ENCODE measurements at regions not wholly inside any gene's neighbourhood (a gene's known extent, or its start where the extent isn't known, plus 50 kb on each side); places are given as distances from the start of the nearest gene placed in this dataset.

GRCh38 chr4:138859254-138859653 lies 156.3 kb upstream of the NOCT start:
- intact Hi-C loops (cut with micrococcal nuclease): no loop called here
- H3K27ac Mint-ChIP-seq: no peak overlapping the region
- H3K4me1 Mint-ChIP-seq: no peaks in the 10 kb centered on the region
- Histone ChIP-seq H3K36me3 (replicated peaks in 1 of 2; ENCODE audit: control insufficient read depth in 1 of 2, insufficient read depth in 2 of 2, low read length in 2 of 2) (no peaks in the 10 kb centered on the region), H3K27ac (ENCODE audit: low read depth in 1 of 2, low read length in 2 of 2) (no peak overlapping the region), H3K4me3 (replicated peaks in 1 of 3; ENCODE audit: low read depth in 2 of 3, low read length in 3 of 3) (no peak overlapping the region), H2AFZ (ENCODE audit: insufficient read depth, low read depth, low read length, poor library complexity, severe bottlenecking) (no peak overlapping the region), H3K9me3 (replicated peaks in 1 of 2; ENCODE audit: control insufficient read depth in 1 of 2, insufficient read depth in 1 of 2, low read length in 2 of 2) (no peaks in the 10 kb centered on the region), H4K20me1 (ENCODE audit: insufficient read depth, low read length) (no peaks in the 10 kb centered on the region), H3K27me3 (ENCODE audit: control insufficient read depth in 2 of 2, insufficient read depth in 2 of 2, low read length in 2 of 2) (no peaks in the 10 kb centered on the region), H3K79me2 (ENCODE audit: insufficient read depth, low read length) (no peaks in the 10 kb centered on the region), H3K9ac (ENCODE audit: insufficient read depth, low read length, poor library complexity, severe bottlenecking) (no peak overlapping the region), H3K4me1 (ENCODE audit: control insufficient read depth in 1 of 2, insufficient read depth in 2 of 2, low read length in 2 of 2) (no peaks in the 10 kb centered on the region), H3K4me2 (replicated peaks; ENCODE audit: extremely low read depth, low read length, poor library complexity, severe bottlenecking) (no peak overlapping the region)
- H3K4me3 Mint-ChIP-seq: no peak overlapping the region
- no peaks in the 10 kb centered on the region for H3K36me3 Mint-ChIP-seq
- TF ChIP-seq CTCF (IDR thresholded peaks at IDR 0.05): no peak
- peaks cover 2 to 8% (median 3%) of the 10 kb centered on the region in 3 donors for H3K27me3 Mint-ChIP-seq (ENCODE audit: low read depth in 3 of 3)
- DNase-seq: no peak
- no CpG with 5 or more reads among the region's 4 CpGs for WGBS (ENCODE audit: insufficient coverage)
- H3K9me3 Mint-ChIP-seq: peaks cover 0 to 4% (median 2%) of the 10 kb centered on the region in 7 donors

GRCh38 chr4:138858419-138858818 lies 157.2 kb upstream of the NOCT start:
- no peak overlapping the region for H3K4me3 Mint-ChIP-seq
- intact Hi-C loops (cut with micrococcal nuclease): no loop called here

More at GRCh38 chr4:138858419-138858818, 157.2 kb upstream of the NOCT start:
- Mint-ChIP-seq H3K27ac (no peak overlapping the region), H3K27me3 (ENCODE audit: low read depth in 3 of 3) (peaks cover 2 to 8% (median 3%) of the 10 kb centered on the region in 3 donors), H3K9me3 (peaks cover 0 to 7% (median 4%) of the 10 kb centered on the region in 7 donors), H3K4me1 (no peaks in the 10 kb centered on the region), H3K36me3 (no peaks in the 10 kb centered on the region)
- H4K20me1 ChIP-seq (ENCODE audit: insufficient read depth, low read length): no peaks in the 10 kb centered on the region
- H3K4me2 ChIP-seq (replicated peaks; ENCODE audit: extremely low read depth, low read length, poor library complexity, severe bottlenecking): no peak overlapping the region
- no peak for TF ChIP-seq CTCF (IDR thresholded peaks at IDR 0.05)
- no peaks in the 10 kb centered on the region for H3K79me2 ChIP-seq (ENCODE audit: insufficient read depth, low read length)
- H3K36me3 ChIP-seq (replicated peaks in 1 of 2; ENCODE audit: control insufficient read depth in 1 of 2, insufficient read depth in 2 of 2, low read length in 2 of 2): no peaks in the 10 kb centered on the region
- no peak overlapping the region for H3K9ac ChIP-seq (ENCODE audit: insufficient read depth, low read length, poor library complexity, severe bottlenecking)
- no peak overlapping the region for H3K4me3 ChIP-seq (replicated peaks in 1 of 3; ENCODE audit: low read depth in 2 of 3, low read length in 3 of 3)
- H3K27me3 ChIP-seq (ENCODE audit: control insufficient read depth in 2 of 2, insufficient read depth in 2 of 2, low read length in 2 of 2): no peaks in the 10 kb centered on the region
- DNase-seq: no peak
- no peak overlapping the region for H2AFZ ChIP-seq (ENCODE audit: insufficient read depth, low read depth, low read length, poor library complexity, severe bottlenecking)
- no peaks in the 10 kb centered on the region for H3K9me3 ChIP-seq (replicated peaks in 1 of 2; ENCODE audit: control insufficient read depth in 1 of 2, insufficient read depth in 1 of 2, low read length in 2 of 2)
- H3K27ac ChIP-seq (ENCODE audit: low read depth in 1 of 2, low read length in 2 of 2): no peak overlapping the region
- no peaks in the 10 kb centered on the region for H3K4me1 ChIP-seq (ENCODE audit: control insufficient read depth in 1 of 2, insufficient read depth in 2 of 2, low read length in 2 of 2)

Data from CD14-positive monocyte (primary cell).